ENCODE measurements at regions not wholly inside any gene's neighbourhood (a gene's known extent, or its start where the extent isn't known, plus 50 kb on each side); places are given as distances from the start of the nearest gene placed in this dataset.

DNA sequence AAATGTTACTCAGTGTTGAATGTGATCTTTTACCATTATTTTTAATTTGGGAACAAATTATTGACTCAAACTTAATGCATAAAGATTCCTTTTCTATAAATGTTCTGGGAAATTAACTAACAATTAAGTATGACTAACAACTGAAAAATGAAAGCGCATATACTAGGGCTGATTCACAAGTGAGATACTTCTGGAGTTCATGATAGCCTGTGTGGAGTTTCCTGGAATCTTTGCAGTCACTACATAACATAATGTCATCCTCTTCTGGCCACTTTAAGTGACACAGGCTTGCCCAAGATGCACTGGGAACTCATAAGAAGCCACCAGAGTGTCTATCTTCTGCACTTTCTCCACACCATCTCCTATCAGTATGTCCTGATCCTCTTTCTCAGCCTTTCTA, 450.3 kb upstream of the CDH11 start:
- TF ChIP-seq, protein P1, sequence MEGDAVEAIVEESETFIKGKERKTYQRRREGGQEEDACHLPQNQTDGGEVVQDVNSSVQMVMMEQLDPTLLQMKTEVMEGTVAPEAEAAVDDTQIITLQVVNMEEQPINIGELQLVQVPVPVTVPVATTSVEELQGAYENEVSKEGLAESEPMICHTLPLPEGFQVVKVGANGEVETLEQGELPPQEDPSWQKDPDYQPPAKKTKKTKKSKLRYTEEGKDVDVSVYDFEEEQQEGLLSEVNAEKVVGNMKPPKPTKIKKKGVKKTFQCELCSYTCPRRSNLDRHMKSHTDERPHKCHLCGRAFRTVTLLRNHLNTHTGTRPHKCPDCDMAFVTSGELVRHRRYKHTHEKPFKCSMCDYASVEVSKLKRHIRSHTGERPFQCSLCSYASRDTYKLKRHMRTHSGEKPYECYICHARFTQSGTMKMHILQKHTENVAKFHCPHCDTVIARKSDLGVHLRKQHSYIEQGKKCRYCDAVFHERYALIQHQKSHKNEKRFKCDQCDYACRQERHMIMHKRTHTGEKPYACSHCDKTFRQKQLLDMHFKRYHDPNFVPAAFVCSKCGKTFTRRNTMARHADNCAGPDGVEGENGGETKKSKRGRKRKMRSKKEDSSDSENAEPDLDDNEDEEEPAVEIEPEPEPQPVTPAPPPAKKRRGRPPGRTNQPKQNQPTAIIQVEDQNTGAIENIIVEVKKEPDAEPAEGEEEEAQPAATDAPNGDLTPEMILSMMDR (IDR thresholded peaks at IDR 0.05), result no peak
- TF ChIP-seq POLR2A (IDR thresholded peaks at IDR 0.05), result no peak

All from breast epithelium (tissue), 3 donors.